ENCODE measurements at regions not wholly inside any gene's neighbourhood (a gene's known extent, or its start where the extent isn't known, plus 50 kb on each side); places are given as distances from the start of the nearest gene placed in this dataset.

- no peak for DNase-seq (ENCODE audit: extremely low spot score, unreplicated experiment)
- H3K27me3 Mint-ChIP-seq = no peaks in the 10 kb centered on the region
- H3K9me3 Mint-ChIP-seq = no peaks in the 10 kb centered on the region
- H3K4me1 Mint-ChIP-seq (ENCODE audit: unreplicated experiment) = no peaks in the 10 kb centered on the region
- TF ChIP-seq, protein P1, sequence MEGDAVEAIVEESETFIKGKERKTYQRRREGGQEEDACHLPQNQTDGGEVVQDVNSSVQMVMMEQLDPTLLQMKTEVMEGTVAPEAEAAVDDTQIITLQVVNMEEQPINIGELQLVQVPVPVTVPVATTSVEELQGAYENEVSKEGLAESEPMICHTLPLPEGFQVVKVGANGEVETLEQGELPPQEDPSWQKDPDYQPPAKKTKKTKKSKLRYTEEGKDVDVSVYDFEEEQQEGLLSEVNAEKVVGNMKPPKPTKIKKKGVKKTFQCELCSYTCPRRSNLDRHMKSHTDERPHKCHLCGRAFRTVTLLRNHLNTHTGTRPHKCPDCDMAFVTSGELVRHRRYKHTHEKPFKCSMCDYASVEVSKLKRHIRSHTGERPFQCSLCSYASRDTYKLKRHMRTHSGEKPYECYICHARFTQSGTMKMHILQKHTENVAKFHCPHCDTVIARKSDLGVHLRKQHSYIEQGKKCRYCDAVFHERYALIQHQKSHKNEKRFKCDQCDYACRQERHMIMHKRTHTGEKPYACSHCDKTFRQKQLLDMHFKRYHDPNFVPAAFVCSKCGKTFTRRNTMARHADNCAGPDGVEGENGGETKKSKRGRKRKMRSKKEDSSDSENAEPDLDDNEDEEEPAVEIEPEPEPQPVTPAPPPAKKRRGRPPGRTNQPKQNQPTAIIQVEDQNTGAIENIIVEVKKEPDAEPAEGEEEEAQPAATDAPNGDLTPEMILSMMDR (conservative IDR thresholded peaks at IDR 0.05) = no peak
- H3K27ac Mint-ChIP-seq = no peak overlapping the region
- H3K4me3 Mint-ChIP-seq = no peak overlapping the region
- no peaks in the 10 kb centered on the region for H3K36me3 Mint-ChIP-seq
Measured at GRCh38 chrX:21276736-21277433, 97.3 kb upstream of the CNKSR2 start.

DNA sequence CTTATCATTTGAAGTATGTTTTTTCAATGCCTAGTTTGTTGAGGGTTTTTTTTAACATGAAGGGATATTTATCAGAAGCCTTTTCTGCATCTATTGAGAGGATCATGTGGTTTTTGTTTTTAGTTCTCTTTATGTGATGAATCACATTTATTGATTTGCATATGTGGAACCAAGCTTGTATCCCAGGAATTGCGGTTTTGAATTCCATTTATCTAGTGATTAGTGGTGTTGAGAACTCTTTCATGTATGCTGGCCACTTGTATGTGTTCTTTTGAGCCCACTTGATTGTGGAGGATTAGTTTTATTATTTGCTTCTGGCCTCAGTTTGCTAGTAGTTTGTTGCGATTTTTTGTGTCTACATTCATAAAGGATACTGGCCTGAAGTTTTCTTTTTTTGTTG, 85.0 kb upstream of the CNKSR2 start:
- H3K36me3 Mint-ChIP-seq = no peaks in the 10 kb centered on the region
- no peak overlapping the region for H3K27ac Mint-ChIP-seq
- H3K4me1 Mint-ChIP-seq (ENCODE audit: unreplicated experiment) = no peaks in the 10 kb centered on the region
- H3K4me3 Mint-ChIP-seq = no peak overlapping the region
- H3K9me3 Mint-ChIP-seq = no peaks in the 10 kb centered on the region
- H3K27me3 Mint-ChIP-seq = no peaks in the 10 kb centered on the region
- TF ChIP-seq, protein P1 (conservative IDR thresholded peaks at IDR 0.05) = no peak
- no peak for DNase-seq (ENCODE audit: extremely low spot score, unreplicated experiment)

DNA sequence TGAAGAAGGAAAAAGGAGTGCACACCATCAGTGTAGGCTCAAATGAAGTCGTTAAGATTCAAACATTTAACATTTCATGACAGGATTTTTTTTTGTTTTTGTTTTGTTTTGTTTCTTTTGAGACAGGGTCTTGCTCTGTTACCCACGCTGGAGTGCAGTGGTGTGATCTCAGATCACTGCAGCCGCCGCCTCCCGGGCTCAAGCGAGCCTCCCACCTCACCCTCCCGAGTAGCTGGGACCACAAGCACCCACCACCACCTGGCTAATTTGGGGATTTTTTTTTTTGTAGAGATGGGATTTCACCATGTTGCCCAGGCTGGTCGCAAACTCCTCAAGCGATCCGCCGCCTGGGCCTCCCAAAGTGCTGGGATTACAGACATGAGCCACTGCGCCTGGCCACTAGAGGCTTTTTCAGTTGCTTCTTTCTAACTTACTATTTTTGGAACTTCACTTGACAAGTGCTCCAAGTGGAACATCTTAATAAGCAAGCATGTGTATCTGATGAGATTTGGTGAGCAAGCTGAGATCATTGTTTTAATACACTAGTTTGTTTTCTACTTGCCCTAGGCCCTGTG, 78.9 kb upstream of the CNKSR2 start:
- Mint-ChIP-seq H3K4me1 (ENCODE audit: unreplicated experiment) (no peaks in the 10 kb centered on the region), H3K4me3 (no peak overlapping the region), H3K27ac (no peak overlapping the region), H3K36me3 (no peaks in the 10 kb centered on the region), H3K9me3 (no peaks in the 10 kb centered on the region), H3K27me3 (no peaks in the 10 kb centered on the region)
- TF ChIP-seq, protein P1 (conservative IDR thresholded peaks at IDR 0.05) = peak; percentile 30
- DNase-seq (ENCODE audit: extremely low spot score, unreplicated experiment) = no peak

DNA sequence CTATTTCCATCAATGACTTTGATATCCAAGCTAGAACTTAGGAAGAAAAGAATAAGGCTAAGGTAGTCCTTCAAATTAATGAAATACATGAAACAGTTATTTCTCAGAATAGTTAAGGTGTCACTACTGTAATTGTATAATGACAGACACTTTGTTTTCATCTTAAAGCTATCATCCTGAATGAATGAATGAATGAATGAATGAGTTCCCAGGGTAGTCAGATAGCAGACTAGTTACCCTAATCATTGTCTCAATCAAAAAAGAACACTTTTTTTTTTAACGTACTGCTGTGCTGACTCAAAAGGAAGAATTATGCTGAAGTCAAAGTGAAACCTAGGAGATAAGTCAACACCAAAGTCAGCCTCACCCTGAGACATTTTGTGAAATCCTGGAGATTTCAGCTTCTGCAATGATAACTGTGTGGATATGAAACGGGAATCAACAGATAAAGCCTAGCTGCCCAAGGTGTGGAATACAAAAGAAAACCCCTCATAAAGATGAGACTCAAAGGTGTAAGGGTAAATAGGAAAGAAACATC, 68.3 kb upstream of the CNKSR2 start:
- DNase-seq (ENCODE audit: extremely low spot score, unreplicated experiment) = no peak

GRCh38 chrX:21319323-21319722, 54.9 kb upstream of the CNKSR2 start:
- Mint-ChIP-seq H3K9me3 (peaks cover 6% of the 10 kb centered on the region), H3K27ac (no peak overlapping the region), H3K4me1 (ENCODE audit: unreplicated experiment) (no peaks in the 10 kb centered on the region), H3K36me3 (no peaks in the 10 kb centered on the region), H3K4me3 (no peak overlapping the region), H3K27me3 (no peaks in the 10 kb centered on the region)
- TF ChIP-seq, protein P1 (conservative IDR thresholded peaks at IDR 0.05) = no peak
- DNase-seq (ENCODE audit: extremely low spot score, unreplicated experiment) = no peak

More for the DNA sequence above, 68.3 kb upstream of the CNKSR2 start:
- TF ChIP-seq, protein P1 (conservative IDR thresholded peaks at IDR 0.05) = no peak
- no peak overlapping the region for H3K4me3 Mint-ChIP-seq
- H3K27me3 Mint-ChIP-seq = no peaks in the 10 kb centered on the region
- no peaks in the 10 kb centered on the region for H3K9me3 Mint-ChIP-seq
- H3K27ac Mint-ChIP-seq = no peak overlapping the region
- H3K4me1 Mint-ChIP-seq (ENCODE audit: unreplicated experiment) = no peaks in the 10 kb centered on the region
- no peaks in the 10 kb centered on the region for H3K36me3 Mint-ChIP-seq
